LNCAP (cell line): ENCODE measurements at regions not wholly inside any gene's neighbourhood (a gene's known extent, or its start where the extent isn't known, plus 50 kb on each side); places are given as distances from the start of the nearest gene placed in this dataset.

Source experiments
- CTCF ChIP-seq: fragments of 450-650 bp; IDR thresholded peaks from 2 replicates; pipeline ENCODE4 v1.5.1; 2017; ENCODE audit warnings: mild to moderate bottlenecking

DNA sequence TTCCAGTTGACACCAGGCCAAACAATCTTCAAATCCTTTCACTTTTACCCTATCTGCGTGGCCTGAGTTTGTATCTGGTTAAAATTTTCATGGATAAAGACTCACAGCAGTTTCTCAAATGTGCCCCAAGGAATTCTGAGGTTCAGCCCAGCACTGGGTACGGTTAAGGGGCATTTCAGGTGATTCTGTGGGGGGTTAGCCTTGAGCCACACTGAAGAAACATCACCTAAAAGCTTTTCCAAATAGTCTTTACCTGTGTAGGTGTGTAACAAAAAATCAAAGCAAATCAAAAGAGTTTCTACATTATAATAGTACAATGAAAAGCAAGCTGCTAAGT lies 83.8 kb upstream of the DNAJC1 start:
- no peak for TF ChIP-seq CTCF

GRCh38 chr10:22086730-22087401 lies 83.3 kb upstream of the DNAJC1 start:
- TF ChIP-seq CTCF, result no peak

DNA sequence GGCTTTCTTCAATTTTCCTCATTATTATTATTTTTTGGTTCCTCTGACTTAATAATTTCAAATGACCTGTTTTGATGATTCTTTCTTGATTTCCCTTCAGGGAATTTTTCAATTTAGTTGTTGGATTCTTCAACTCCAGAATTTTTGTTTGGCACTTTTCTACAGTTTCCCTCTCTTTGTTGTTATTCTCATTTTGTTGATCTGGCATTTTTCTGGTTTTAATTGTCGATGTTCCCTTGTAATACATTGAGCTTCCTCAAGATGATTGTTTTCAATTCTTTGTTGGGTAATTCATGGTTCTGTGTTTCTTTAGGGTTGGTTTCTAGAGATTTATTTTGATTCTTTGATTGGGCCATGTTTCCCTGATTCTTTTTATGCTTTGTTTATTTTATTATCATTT lies 67.8 kb upstream of the DNAJC1 start:
- no peak for TF ChIP-seq CTCF

DNA sequence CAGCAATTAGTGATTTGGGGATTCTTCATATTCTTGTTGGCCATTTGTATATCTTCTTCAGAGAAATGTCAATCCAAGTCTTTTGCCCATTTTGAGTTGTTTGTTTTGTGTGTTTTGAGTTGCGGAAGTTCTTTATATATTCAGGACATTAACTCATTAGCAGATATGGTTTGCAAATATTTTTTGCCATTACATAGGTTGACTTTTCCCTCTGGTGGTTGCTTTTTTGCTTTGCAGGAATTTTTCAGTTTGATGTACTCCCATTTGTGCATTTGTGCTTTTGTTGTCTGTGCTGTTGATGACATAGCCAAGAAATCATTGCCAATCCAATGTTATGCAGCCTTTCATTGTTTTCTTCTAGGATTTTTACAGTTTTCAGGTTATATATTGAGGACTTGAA lies 63.6 kb upstream of the DNAJC1 start:
- no peak for TF ChIP-seq CTCF

- TF ChIP-seq CTCF, result no peak
These were observed 54.7 kb upstream of the DNAJC1 start for GRCh38 chr10:22058201-22058600.

GRCh38 chr10:22054961-22055360 lies 51.4 kb upstream of the DNAJC1 start:
- no peak for TF ChIP-seq CTCF
